HG03095 (cell line): ENCODE measurements at regions not wholly inside any gene's neighbourhood (a gene's known extent, or its start where the extent isn't known, plus 50 kb on each side); places are given as distances from the start of the nearest gene placed in this dataset.
"Not testable (repeated sequence)": the region's sequence is repeated elsewhere in the genome, so short reads cannot be mapped to it uniquely, and the experiment has no call there.

Experiments used
- ATAC-seq: cut with Tn5 transposase; IDR thresholded peaks from one replicate; pipeline ENCODE4 v1.9.1; 2021; ENCODE audit warnings: moderate library complexity; ENCODE audit not compliant: unreplicated experiment

DNA sequence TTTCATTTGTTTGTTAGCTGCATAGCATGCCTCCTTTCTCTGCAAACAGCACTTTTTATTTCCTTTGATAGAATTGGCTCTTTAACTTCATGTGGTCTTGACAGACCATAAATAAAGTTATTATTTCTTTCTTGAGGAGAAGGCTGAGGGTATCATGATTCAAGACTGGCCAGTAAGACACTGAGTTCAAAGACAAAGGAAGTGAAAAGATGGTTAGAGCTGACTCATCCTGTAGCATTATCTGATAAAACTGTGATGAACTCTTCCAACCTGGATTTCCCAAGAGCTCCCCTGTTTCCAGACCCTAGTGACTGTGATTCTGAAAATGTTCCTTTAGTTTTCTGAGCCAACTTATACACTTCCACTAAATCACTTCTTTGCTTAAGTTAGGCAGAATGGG lies 179.3 kb upstream of the FAT3 start:
- ATAC-seq: no peak

- no peak for ATAC-seq
Measured at GRCh38 chr11:92035488-92035887, 189.1 kb upstream of the FAT3 start.

DNA sequence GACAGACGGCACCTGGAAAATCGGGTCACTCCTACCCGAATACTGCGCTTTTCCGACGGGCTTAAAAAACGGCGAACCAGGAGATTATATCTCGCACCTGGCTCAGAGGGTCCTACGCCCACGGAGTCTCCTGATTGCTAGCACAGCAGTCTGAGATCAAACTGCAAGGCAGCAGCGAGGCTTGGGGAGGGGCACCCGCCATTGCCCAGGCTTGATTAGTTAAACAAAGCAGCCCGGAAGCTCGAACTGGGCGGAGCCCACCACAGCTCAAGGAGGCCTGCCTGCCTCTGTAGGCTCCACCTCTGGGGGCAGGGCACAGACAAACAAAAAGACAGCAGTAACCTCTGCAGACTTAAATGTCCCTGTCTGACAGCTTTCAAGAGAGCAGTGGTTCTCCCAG lies 197.5 kb upstream of the FAT3 start:
- ATAC-seq: not testable (repeated sequence)

DNA sequence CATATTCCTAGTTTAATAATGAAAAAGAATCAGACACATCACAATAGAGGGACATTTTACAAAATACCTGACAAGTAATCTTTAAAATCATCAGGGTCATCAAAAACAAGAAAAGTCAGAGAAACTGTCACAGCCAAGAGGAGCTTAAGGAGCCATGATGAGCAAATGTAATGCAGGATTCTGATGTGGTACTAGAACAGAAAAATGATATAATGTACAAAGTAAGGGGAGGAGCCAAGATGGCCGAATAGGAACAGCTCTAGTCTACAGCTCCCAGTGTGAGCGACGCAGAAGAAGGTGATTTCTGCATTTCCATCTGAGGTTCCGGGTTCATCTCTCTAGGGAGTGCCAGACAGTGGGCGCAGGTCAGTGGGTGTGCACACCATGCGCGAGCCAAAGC lies 198.0 kb upstream of the FAT3 start:
- no peak for ATAC-seq

GRCh38 chr11:92024788-92025187 lies 199.8 kb upstream of the FAT3 start:
- ATAC-seq: no peak

- no peak for ATAC-seq
Measured at GRCh38 chr11:92022499-92022898, 202.1 kb upstream of the FAT3 start.

- no peak for ATAC-seq
Measured at GRCh38 chr11:92018332-92018731, 206.3 kb upstream of the FAT3 start.

DNA sequence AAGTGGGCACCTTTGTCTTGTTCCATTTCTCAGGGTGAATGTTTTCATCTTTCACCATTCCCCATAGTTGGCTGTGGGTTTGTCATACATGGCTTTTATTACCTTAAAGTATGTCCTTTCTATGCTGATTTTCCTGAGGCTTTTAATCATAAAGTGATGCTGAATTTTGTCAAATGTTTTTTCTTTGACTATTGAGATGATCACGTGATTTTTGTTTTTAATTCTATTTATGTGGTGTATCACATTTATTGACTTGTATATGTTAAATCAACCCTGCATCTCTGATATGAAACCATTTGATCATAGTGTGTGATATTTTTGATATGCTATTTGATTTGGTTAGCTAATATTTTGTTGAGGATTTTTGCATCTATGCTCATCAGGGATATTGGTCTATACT lies 216.4 kb upstream of the FAT3 start:
- no peak for ATAC-seq

DNA sequence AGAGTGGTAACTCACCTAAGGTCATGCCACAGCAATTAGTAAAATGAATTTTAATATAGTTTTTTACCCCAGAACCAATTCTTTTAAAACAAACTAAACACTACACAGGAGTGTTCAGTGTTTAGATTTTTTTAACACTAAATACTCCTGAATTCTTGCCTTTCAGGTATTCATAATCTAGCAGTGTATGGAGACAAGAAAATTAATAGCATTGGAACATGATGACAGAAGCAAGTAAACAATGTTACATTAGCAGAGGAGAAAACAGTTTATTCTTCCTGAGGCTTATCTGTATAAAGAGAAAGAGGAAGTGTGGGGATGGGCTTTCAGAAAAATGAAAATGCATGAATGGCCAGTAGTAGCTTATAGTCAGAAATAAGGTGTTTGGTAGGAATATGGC lies 222.1 kb upstream of the FAT3 start:
- no peak for ATAC-seq

DNA sequence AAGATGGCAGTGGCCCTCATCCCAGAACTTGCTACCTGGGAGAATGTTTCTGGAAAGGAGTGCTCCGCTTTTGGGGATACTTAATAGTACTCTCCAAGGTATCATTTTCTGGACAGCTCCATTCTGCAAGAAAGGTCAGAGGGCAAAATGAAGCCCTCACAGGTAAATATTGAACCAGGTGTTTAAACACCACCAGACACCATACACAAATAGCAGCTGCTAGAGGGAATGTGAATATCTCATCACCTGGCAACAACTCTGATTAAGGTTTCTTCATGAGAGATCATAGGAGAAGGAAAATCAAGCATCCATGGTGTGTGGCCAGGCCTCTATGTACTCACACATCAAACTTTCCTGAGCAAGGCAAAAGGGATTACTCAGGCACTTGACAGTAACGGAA lies 226.1 kb upstream of the FAT3 start:
- no peak for ATAC-seq

GRCh38 chr11:91997226-91997625 lies 227.4 kb upstream of the FAT3 start:
- no peak for ATAC-seq

DNA sequence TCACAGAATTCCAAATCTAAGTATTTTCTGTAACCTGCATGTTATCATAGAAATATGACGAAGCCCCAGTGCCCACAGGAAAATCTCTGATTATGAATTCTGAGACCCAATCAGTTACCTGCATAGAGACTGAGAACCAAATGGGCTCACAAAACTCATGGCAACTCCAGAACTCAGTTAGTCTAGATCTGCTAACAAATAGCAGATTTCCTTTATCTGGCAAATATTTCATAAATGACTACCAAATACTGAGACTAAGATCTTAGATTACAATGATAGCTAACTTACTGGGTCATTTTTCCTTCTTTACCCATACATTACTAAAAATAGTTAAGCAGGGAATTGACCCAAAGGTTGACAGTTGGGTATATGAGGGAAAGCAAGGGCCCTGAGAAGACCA lies 228.1 kb upstream of the FAT3 start:
- ATAC-seq: no peak

DNA sequence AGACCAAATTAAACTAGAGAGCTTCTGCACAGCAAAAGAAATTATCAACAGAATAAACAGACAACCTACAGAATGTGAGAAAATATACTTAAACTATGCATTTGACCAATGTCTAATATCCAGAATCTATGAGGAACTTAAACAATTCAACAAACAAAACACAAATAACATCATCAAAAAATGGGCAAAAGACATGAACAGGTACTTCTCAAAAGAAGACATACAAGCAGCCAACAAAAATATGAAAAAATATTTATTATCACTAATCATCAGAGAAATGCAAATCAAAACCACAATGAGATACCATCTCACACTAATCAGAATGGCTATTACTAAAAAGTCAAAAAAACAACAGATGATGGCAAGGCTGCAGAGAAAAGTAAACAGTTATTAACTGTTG lies 236.2 kb upstream of the FAT3 start:
- not testable (repeated sequence) for ATAC-seq

- no peak for ATAC-seq
Measured at GRCh38 chr11:91986218-91986617, 238.4 kb upstream of the FAT3 start.

DNA sequence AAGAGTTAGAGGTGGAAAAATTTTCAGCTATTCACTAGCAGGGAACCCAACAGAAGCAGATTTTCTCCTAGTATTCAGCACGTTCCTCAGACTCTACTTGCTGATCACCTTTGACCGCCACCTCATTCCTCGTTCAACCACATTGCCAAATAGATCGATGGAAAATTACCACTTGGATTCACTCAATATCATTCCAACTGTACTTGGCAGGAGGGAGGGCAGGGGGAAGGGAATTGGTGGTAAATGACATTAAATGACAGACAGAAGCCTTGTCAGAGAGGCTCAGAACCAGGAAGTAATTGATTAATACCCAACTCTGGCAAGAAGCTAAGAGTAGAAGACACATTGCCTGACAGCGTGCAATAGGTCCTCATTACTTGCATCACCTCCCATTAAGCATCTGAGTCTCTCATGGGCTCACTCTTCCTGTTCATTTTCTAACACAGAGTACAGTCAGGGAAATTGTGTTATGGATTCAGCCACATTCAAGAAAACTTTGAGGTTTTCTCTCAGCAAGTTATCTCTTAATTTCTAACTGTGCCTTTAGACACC lies 240.5 kb upstream of the FAT3 start:
- no peak for ATAC-seq

DNA sequence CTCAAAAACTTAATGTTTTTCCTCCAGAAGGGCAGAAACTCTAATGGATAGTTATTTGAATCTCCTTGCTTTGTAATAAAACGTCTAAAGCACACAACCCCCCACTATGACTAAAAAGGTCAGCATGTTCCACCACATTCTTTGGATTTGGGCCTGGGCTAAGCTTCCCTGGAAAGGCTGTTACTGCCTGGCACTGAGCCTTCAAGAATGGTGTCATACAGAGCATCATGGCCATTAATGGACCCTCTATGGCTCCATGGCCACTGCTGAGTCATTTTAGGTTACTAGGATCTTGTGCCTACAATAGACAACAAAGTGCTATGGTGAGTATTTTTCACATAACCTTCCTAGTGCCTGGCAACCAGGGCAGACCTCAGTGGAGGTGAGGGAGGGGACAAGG lies 242.6 kb upstream of the FAT3 start:
- ATAC-seq: no peak

- no peak for ATAC-seq
Measured at GRCh38 chr11:91979775-91980174, 244.8 kb upstream of the FAT3 start.

- no peak for ATAC-seq
Measured at GRCh38 chr11:91978747-91979146, 245.9 kb upstream of the FAT3 start.

DNA sequence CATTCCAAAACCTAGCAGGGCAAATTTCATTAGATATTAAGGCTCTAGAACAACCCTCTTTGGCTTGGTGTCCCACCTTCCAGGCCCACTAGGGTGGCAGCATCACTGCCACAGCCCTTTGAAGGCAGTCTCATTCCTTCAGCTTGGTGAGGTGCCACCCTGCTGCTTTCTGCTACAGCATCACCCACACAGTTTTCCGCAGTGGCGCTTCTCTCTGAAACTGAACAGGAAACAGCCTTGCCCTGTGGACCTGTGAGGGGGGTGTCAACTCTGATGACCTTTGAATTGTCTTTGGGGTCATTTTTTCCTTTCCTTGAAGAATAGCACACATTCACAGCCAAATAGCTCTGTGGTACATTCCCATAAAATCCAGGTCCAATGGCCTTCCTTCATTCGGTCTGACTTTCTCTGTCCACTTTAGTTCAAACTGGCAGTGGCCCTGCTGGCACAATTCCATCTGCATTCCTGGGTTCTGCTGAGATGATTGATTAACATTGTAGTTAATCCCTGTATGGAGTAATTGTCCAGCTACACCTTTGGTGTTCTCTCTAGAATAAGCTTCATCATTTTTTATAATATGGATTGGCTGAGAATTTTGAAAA lies 251.9 kb upstream of the FAT3 start:
- no peak for ATAC-seq

DNA sequence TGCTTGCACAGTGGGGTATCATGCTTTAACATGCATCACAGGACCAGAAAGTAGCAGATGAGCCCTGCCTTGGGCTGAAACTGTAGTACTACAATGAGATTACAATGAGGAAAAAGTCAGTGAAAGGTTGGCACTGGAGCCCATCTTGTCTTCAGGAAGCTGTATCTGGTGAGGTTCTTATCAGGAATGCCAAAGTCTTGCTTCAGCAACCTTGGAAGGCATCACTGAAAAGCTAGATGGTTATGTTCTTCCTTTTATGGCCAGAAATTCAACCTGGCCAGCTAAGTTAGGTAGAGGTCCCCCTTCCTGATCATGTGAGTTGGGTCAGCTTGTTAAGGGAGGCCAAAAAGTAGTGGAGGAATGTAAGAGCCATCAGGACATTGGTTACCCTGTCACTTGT lies 254.0 kb upstream of the FAT3 start:
- no peak for ATAC-seq

- ATAC-seq: no peak
Measured at GRCh38 chr11:91969486-91969885, 255.1 kb upstream of the FAT3 start.

DNA sequence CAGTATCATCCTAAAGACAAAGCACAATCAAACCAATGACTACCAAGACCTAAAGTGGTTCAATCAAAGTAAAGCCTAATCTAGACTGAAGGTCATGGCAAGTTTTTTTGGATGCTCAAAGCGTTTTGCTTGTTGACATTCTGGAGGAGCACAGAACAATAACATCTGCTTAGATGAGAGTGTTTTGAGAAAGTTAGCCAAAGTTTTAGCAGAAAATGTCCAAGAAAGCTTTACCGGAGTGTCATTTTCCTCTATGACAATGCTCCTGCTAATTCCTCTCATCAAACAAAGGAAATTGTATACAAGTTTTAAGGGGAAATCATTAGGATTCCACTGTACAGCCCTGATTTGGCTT lies 256.9 kb upstream of the FAT3 start:
- ATAC-seq: no peak

- no peak for ATAC-seq
Measured at GRCh38 chr11:91967026-91967690, 257.5 kb upstream of the FAT3 start.
